GM04504 (cell line): ENCODE measurements at regions not wholly inside any gene's neighbourhood (a gene's known extent, or its start where the extent isn't known, plus 50 kb on each side); places are given as distances from the start of the nearest gene placed in this dataset.
A peak's percentile ranks its signal among the peaks of the same experiment; 100 is the strongest.

Experiments used
- DNase-seq: peaks from one replicate; pipeline ENCODE4 v3.0.0-alpha.2; 2012; ENCODE audit warnings: low read depth

- no peak for DNase-seq
Measured at GRCh38 chr14:84001023-84001422, 1528.9 kb upstream of the FLRT2 start.

GRCh38 chr14:84003346-84003745, 1526.6 kb upstream of the FLRT2 start:
- no peak for DNase-seq

- DNase-seq: no peak
Measured at GRCh38 chr14:84006643-84007155, 1523.2 kb upstream of the FLRT2 start.

- no peak for DNase-seq
Measured at GRCh38 chr14:84013424-84013823, 1516.5 kb upstream of the FLRT2 start.

GRCh38 chr14:84017495-84017894, 1512.4 kb upstream of the FLRT2 start:
- no peak for DNase-seq

- DNase-seq: no peak
Measured at GRCh38 chr14:84021433-84021832, 1508.5 kb upstream of the FLRT2 start.

- no peak for DNase-seq
Measured at GRCh38 chr14:84024231-84024820, 1505.6 kb upstream of the FLRT2 start.

- DNase-seq: no peak
Measured at GRCh38 chr14:84025106-84026012, 1504.6 kb upstream of the FLRT2 start.

GRCh38 chr14:84027351-84027750, 1502.6 kb upstream of the FLRT2 start:
- DNase-seq: no peak

- no peak for DNase-seq
Measured at GRCh38 chr14:84028080-84028604, 1501.8 kb upstream of the FLRT2 start.

GRCh38 chr14:84029246-84029645, 1500.7 kb upstream of the FLRT2 start:
- DNase-seq: no peak

GRCh38 chr14:84029720-84030119, 1500.2 kb upstream of the FLRT2 start:
- DNase-seq: no peak

- DNase-seq: peak; percentile 65
Measured at GRCh38 chr14:84036840-84037239, 1493.1 kb upstream of the FLRT2 start.

GRCh38 chr14:84037593-84037992, 1492.4 kb upstream of the FLRT2 start:
- DNase-seq: no peak

- no peak for DNase-seq
Measured at GRCh38 chr14:84040101-84040500, 1489.8 kb upstream of the FLRT2 start.

GRCh38 chr14:84041421-84041820, 1488.5 kb upstream of the FLRT2 start:
- DNase-seq: no peak

GRCh38 chr14:84042992-84043391, 1487.0 kb upstream of the FLRT2 start:
- DNase-seq: no peak

GRCh38 chr14:84064316-84065125, 1465.4 kb upstream of the FLRT2 start:
- DNase-seq: no peak

GRCh38 chr14:84065811-84066210, 1464.1 kb upstream of the FLRT2 start:
- no peak for DNase-seq

- DNase-seq: no peak
Measured at GRCh38 chr14:84068288-84068687, 1461.7 kb upstream of the FLRT2 start.

- no peak for DNase-seq
Measured at GRCh38 chr14:84071061-84071460, 1458.9 kb upstream of the FLRT2 start.

GRCh38 chr14:84074626-84075025, 1455.3 kb upstream of the FLRT2 start:
- no peak for DNase-seq
